MM.1S (cell line): ENCODE measurements at regions not wholly inside any gene's neighbourhood (a gene's known extent, or its start where the extent isn't known, plus 50 kb on each side); places are given as distances from the start of the nearest gene placed in this dataset.

Source experiments
- DNase-seq: peaks from one replicate; pipeline ENCODE4 v3.0.0-alpha.2; 2015
- H2AFZ ChIP-seq: fragments of 300-600 bp; sonication (generic); 2 replicates; pipeline ENCODE4 v1.6.0; 2016; ENCODE audit warnings: antibody characterized with exemption, low read length
- H3F3A ChIP-seq: fragments of 300-600 bp; sonication (generic); 2 replicates; pipeline ENCODE4 v1.6.1; 2016; ENCODE audit warnings: mild to moderate bottlenecking, antibody characterized with exemption, low read length, moderate library complexity, mixed read lengths; ENCODE audit not compliant: insufficient read depth
- H3K27ac ChIP-seq: fragments of 300-600 bp; sonication (generic); 2 replicates; pipeline ENCODE4 v1.5.1; 2016; ENCODE audit warnings: mild to moderate bottlenecking, low read length
- H3K27me3 ChIP-seq: fragments of 300-600 bp; sonication (generic); replicated peaks from 2 replicates; pipeline ENCODE4 v1.6.0; 2016; ENCODE audit warnings: low read length; ENCODE audit not compliant: insufficient read depth
- H3K36me3 ChIP-seq: fragments of 300-600 bp; sonication (generic); replicated peaks from 2 replicates; pipeline ENCODE4 v1.6.1; 2016; ENCODE audit warnings: mild to moderate bottlenecking, low read length, mixed read lengths; ENCODE audit not compliant: insufficient read depth
- H3K4me1 ChIP-seq: fragments of 300-600 bp; sonication (generic); 2 replicates; pipeline ENCODE4 v1.6.1; 2016; ENCODE audit warnings: low read length, mixed read lengths
- H3K4me2 ChIP-seq: fragments of 300-600 bp; sonication (generic); 2 replicates; pipeline ENCODE4 v1.6.0; 2016; ENCODE audit warnings: low read depth, low read length
- H3K4me3 ChIP-seq: fragments of 300-600 bp; sonication (generic); 2 replicates; pipeline ENCODE4 v1.5.1; 2016; ENCODE audit warnings: low read length, mixed read lengths
- H3K79me2 ChIP-seq: fragments of 300-600 bp; sonication (generic); 2 replicates; pipeline ENCODE4 v1.6.1; 2016; ENCODE audit warnings: mixed run types, low read length, mixed read lengths
- H3K9ac ChIP-seq: fragments of 300-600 bp; sonication (generic); 2 replicates; pipeline ENCODE4 v1.6.1; 2016; ENCODE audit warnings: low read length, mixed read lengths
- H3K9me2 ChIP-seq: fragments of 300-600 bp; sonication (generic); replicated peaks from 2 replicates; pipeline ENCODE4 v1.6.1; 2016; ENCODE audit warnings: mild to moderate bottlenecking, low read length, mixed read lengths; ENCODE audit not compliant: insufficient read depth
- H3K9me3 ChIP-seq: fragments of 300-600 bp; sonication (generic); replicated peaks from 2 replicates; pipeline ENCODE4 v1.6.1; 2016; ENCODE audit warnings: mild to moderate bottlenecking, low read length, mixed read lengths; ENCODE audit not compliant: insufficient read depth
- H4K20me1 ChIP-seq: fragments of 300-600 bp; sonication (generic); 2 replicates; pipeline ENCODE4 v1.6.1; 2016; ENCODE audit warnings: mild to moderate bottlenecking, low read length, moderate library complexity, mixed read lengths; ENCODE audit not compliant: insufficient read depth
- EZH2 ChIP-seq: fragments of 300-600 bp; sonication (generic); optimal IDR thresholded peaks from 2 replicates; pipeline ENCODE3; 2017; ENCODE audit warnings: low read depth, mild to moderate bottlenecking, antibody characterized with exemption, low read length, mixed read lengths
- EZH2phosphoT487 ChIP-seq: fragments of 300-600 bp; sonication (generic); IDR thresholded peaks from 2 replicates; pipeline ENCODE4 v1.6.1; 2018; ENCODE audit warnings: antibody characterized with exemption, low read length
- TF ChIP-seq, protein P1 (sequence below): fragments of 300-600 bp; sonication (generic); IDR thresholded peaks from 2 replicates; pipeline ENCODE4 v1.5.1; 2016; ENCODE audit warnings: antibody characterized with exemption, low read length, mixed read lengths

DNA sequence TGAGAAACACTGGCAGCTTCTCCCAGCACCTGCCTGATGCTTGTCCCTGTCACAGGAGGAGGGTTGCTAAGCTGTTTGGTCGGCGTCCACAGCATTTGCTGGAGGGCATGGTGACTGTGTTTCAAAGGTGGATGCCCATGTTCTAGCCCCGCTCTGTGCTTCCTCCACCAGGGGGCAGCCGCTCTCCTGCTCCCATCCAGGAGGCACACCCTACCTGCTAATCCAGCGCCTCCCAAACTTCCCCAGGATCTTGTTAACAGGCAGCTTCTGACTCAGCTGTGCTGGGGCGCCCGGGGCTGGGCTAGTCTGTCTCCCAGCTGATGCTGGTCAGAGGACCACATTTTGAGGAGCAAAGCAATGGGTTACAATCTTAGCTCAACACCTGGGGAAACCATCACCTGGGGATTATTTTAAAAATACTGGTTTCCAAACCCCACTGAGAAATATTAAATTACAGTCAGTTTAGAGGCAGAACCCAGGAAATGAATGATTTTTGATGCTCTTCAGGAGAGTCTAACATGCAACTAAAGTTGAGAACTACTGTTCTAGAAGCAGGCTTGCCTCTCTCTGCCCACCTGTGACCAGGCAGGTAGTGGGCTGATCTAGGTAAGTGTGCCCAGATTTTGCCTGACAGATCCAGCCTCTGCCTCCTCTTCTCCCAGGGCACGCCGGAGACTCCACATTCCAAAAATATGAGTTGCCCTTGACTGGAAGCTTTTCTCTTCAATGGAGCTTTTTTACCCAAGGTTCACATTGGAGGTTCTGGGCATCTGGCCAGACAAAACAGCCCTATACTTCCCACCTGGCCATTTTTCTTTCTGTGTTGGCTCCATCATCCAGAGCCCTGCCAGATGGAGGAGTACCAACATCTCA lies 92.7 kb upstream of the GPR26 start:
- Histone ChIP-seq H3K4me3 (no peak overlapping the region), H2AFZ (no peak overlapping the region), H3K4me2 (no peak overlapping the region), H4K20me1 (no peaks in the 10 kb centered on the region), H3F3A (no peaks in the 10 kb centered on the region), H3K4me1 (no peaks in the 10 kb centered on the region), H3K27ac (no peak overlapping the region), H3K36me3 (no peaks in the 10 kb centered on the region), H3K9me2 (no peaks in the 10 kb centered on the region), H3K9ac (no peak overlapping the region), H3K79me2 (no peaks in the 10 kb centered on the region), H3K27me3 (no peaks in the 10 kb centered on the region; the same call in 1 of the 2 replicates), H3K9me3 (no peaks in the 10 kb centered on the region)
- TF ChIP-seq EZH2 (no peak), EZH2phosphoT487 (no peak)
- TF ChIP-seq, protein P1, sequence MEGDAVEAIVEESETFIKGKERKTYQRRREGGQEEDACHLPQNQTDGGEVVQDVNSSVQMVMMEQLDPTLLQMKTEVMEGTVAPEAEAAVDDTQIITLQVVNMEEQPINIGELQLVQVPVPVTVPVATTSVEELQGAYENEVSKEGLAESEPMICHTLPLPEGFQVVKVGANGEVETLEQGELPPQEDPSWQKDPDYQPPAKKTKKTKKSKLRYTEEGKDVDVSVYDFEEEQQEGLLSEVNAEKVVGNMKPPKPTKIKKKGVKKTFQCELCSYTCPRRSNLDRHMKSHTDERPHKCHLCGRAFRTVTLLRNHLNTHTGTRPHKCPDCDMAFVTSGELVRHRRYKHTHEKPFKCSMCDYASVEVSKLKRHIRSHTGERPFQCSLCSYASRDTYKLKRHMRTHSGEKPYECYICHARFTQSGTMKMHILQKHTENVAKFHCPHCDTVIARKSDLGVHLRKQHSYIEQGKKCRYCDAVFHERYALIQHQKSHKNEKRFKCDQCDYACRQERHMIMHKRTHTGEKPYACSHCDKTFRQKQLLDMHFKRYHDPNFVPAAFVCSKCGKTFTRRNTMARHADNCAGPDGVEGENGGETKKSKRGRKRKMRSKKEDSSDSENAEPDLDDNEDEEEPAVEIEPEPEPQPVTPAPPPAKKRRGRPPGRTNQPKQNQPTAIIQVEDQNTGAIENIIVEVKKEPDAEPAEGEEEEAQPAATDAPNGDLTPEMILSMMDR = peak; percentile 82
- peak; percentile 45 for DNase-seq

DNA sequence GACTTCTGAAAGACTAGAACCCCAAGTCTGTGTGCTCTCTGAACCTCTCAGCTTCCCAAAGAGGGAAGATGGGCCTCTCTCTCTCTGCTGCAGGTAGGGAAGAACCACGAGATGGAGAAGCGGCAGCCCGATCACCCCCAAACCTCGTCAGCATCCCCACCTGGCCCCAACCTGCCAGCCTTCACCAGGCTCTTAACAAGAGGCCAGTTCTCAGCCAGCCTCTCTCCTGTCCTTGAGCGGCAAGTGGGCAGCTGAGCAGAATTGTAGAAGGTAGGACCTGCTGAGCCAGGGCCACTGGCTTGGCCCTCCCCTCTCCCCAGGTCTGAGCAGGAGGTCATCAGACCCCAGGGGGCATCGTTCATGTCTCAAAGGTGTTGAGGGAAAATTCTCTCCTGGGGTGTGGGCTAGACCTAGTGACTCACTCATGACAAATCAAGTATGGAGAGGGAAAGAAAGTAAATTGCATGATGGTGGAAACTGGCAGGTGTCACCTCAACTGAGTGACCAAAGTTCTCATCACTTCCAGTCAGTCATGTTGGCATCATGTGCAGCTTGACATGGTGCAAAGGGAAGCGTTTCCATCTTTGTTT lies 92.0 kb upstream of the GPR26 start:
- no peaks in the 10 kb centered on the region for H4K20me1 ChIP-seq
- H3K4me1 ChIP-seq = no peaks in the 10 kb centered on the region
- H3K27ac ChIP-seq = no peak overlapping the region
- no peak overlapping the region for H3K9ac ChIP-seq
- H3K27me3 ChIP-seq = no peaks in the 10 kb centered on the region; the same call in 1 of the 2 replicates
- H3K36me3 ChIP-seq = no peaks in the 10 kb centered on the region
- H3F3A ChIP-seq = no peaks in the 10 kb centered on the region
- TF ChIP-seq, protein P1 = no peak
- TF ChIP-seq EZH2 (no peak), EZH2phosphoT487 (no peak)
- no peaks in the 10 kb centered on the region for H3K79me2 ChIP-seq
- no peak overlapping the region for H3K4me2 ChIP-seq
- no peaks in the 10 kb centered on the region for H3K9me3 ChIP-seq
- no peak overlapping the region for H3K4me3 ChIP-seq
- DNase-seq = no peak
- H2AFZ ChIP-seq = no peak overlapping the region
- H3K9me2 ChIP-seq = no peaks in the 10 kb centered on the region

DNA sequence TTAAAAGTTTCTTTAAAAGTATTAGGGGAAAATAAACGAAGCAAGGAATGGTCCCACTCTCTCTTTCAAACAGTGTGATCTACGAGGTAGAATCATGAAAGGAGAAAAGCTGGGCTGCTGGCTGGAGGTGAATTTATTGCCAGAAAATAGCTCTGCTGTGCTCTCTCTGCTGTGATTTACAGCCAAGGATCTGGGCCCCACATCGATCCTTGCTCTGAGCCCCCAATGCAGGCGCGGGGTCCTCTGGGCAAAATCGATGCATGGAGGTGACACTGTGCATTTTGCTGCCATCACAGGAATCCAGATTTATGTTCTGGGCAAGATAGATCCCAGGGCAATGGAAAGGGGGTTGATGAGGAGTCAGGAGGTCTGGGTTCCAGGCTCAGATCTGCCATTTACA lies 91.0 kb upstream of the GPR26 start:
- H3K9me3 ChIP-seq = no peaks in the 10 kb centered on the region
- no peaks in the 10 kb centered on the region for H3K79me2 ChIP-seq
- H3K9ac ChIP-seq = no peak overlapping the region
- no peaks in the 10 kb centered on the region for H4K20me1 ChIP-seq
- H3K27ac ChIP-seq = no peak overlapping the region
- peaks cover 5% of the 10 kb centered on the region; the same call in 1 of the 2 replicates for H3K27me3 ChIP-seq
- no peak overlapping the region for H3K4me3 ChIP-seq
- H3K4me1 ChIP-seq = no peaks in the 10 kb centered on the region
- no peaks in the 10 kb centered on the region for H3K36me3 ChIP-seq
- H3K4me2 ChIP-seq = no peak overlapping the region
- no peaks in the 10 kb centered on the region for H3K9me2 ChIP-seq
- DNase-seq = no peak
- no peak overlapping the region for H2AFZ ChIP-seq
- no peaks in the 10 kb centered on the region for H3F3A ChIP-seq
- TF ChIP-seq EZH2phosphoT487 = no peak
- TF ChIP-seq, protein P1 = no peak
- TF ChIP-seq EZH2 = no peak
